AG04450 (cell line): ENCODE measurements at regions not wholly inside any gene's neighbourhood (a gene's known extent, or its start where the extent isn't known, plus 50 kb on each side); places are given as distances from the start of the nearest gene placed in this dataset.
"Not testable (repeated sequence)": the region's sequence is repeated elsewhere in the genome, so short reads cannot be mapped to it uniquely, and the experiment has no call there.

Experiments
- CTCF ChIA-PET: fragments of 300-600, 350-600 bp; formaldehyde crosslinking; extraction: SDS; loops from one replicate; lab custom pipeline; 2022; ENCODE audit warnings: antibody characterized with exemption, inconsistent platforms; lab: Charles Lee
- POLR2A ChIA-PET: fragments of 350-600 bp; formaldehyde crosslinking; extraction: SDS; loops from one replicate; lab custom pipeline; 2021; ENCODE audit warnings: antibody characterized with exemption, inconsistent platforms; lab: Yijun Ruan, JAX
- DNase-seq: peaks from one replicate; pipeline ENCODE4 v3.0.0-alpha.2; 2011; ENCODE audit warnings: low read depth, low spot score
- H3K27ac ChIP-seq: one replicate; pipeline ENCODE4 v1.5.1; 2012; ENCODE audit warnings: low read depth, low read length, control low read depth
- H3K27me3 ChIP-seq: one replicate; pipeline ENCODE4 v1.6.0; 2012; ENCODE audit warnings: low read length; ENCODE audit not compliant: control insufficient read depth, insufficient read depth
- H3K4me3 ChIP-seq: 2 replicates; pipeline ENCODE4 v1.5.1; 2011; ENCODE audit warnings: mild to moderate bottlenecking, low read depth, low read length, control low read depth
- H3K9me3 ChIP-seq: 2 replicates; pipeline ENCODE4 v1.5.1; 2012; ENCODE audit warnings: low read length; ENCODE audit not compliant: control insufficient read depth, insufficient read depth
- CTCF ChIP-seq: IDR thresholded peaks from 2 replicates; pipeline ENCODE4 v1.5.1; 2011; ENCODE audit warnings: low read depth, low read length, control low read depth, inconsistent platforms

GRCh38 chrX:95762716-95763115, 921.9 kb upstream of the DIAPH2 start:
- CTCF ChIA-PET, result interaction anchor here (1.7 kb wide), 1 partner anchor 420 kb away, joined by 7 read pairs; no protein-coding TSS in a partner anchor

DNA sequence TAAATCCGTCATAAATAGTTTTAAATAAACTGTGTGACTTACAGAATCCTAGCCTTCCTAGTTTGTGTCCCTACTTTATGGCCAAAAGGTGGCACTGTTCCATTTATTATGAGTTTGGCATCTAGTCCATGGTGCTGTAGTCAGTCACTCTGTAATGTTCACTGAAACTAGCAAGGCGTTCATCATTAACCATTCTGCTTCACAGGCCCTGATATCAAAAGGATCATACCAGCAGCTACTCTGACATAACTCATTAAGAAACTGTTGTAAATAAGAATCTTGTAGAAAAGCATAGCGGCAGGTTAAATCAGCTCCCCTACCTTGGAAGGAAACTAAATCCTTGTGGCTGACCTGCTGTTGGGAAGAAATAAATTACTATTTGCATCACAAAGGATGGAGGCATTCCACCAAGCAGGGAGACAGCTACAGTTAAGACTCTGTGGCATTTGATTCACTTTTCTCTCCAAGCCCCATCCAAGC, 919.6 kb upstream of the DIAPH2 start:
- H3K27me3 ChIP-seq, result no peaks in the 10 kb centered on the region
- no peak for DNase-seq
- H3K9me3 ChIP-seq, result no peaks in the 10 kb centered on the region
- POLR2A ChIA-PET, result no interaction called here
- H3K4me3 ChIP-seq, result no peak overlapping the region
- no peak overlapping the region for H3K27ac ChIP-seq
- TF ChIP-seq CTCF, result peak; percentile 52
- CTCF ChIA-PET, result interaction anchor here (0.8 to 1.7 kb wide), 3 partner anchors 9 to 417 kb away, joined by 3 to 17 read pairs (median 3); no protein-coding TSS in a partner anchor

More at GRCh38 chrX:95762716-95763115, 921.9 kb upstream of the DIAPH2 start:
- TF ChIP-seq CTCF, result no peak
- H3K27ac ChIP-seq, result no peak overlapping the region
- H3K4me3 ChIP-seq, result no peak overlapping the region
- no peaks in the 10 kb centered on the region for H3K9me3 ChIP-seq
- DNase-seq, result no peak
- POLR2A ChIA-PET, result no interaction called here
- no peaks in the 10 kb centered on the region for H3K27me3 ChIP-seq

DNA sequence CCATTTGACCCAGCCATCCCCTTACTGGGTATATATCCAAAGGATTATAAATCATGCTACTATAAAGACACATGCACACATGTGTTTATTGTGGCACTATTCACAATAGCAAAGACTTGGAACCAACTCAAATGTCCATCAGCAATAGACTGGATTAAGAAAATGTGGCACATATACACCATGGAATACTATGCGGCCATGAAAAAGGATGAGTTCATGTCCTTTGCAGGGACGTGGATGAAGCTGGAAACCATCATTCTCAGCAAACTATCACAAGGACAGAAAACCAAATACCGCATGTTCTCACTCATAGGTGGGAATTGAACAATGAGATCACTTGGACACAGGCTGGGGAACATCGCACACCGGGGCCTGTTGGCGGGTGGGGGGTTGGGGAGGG, 913.4 kb upstream of the DIAPH2 start:
- H3K4me3 ChIP-seq, DNase-seq, H3K27me3 ChIP-seq, H3K27ac ChIP-seq, H3K9me3 ChIP-seq, CTCF ChIA-PET, POLR2A ChIA-PET: not testable (repeated sequence)

GRCh38 chrX:95791876-95792275, 892.8 kb upstream of the DIAPH2 start:
- ChIA-PET CTCF (no interaction called here), POLR2A (no interaction called here)
- TF ChIP-seq CTCF, result no peak
- no peak for DNase-seq
- H3K27ac ChIP-seq, result no peak overlapping the region
- H3K4me3 ChIP-seq, result no peak overlapping the region
- no peaks in the 10 kb centered on the region for H3K27me3 ChIP-seq
- no peaks in the 10 kb centered on the region for H3K9me3 ChIP-seq

DNA sequence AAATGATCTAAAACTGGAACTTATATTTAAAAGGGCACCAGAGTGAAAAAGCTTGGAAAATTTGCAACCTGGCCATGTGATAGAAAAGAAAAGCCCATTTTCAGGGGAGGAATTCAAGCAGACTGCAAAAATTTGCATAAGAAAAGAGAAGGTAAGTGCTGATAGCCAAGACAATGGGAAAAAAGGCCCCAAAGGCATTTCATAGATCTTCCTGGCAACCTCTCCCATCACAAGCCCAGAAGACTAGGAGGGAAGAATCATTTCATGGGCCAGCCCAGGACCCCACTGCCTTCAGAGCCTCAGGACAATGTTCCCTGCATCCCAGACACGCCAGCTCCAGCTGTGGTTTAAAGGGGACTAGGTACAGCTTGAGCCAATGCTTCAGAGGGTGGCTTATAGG, 887.3 kb upstream of the DIAPH2 start:
- Histone ChIP-seq H3K27me3 (no peaks in the 10 kb centered on the region), H3K4me3 (no peak overlapping the region), H3K9me3 (no peaks in the 10 kb centered on the region), H3K27ac (no peak overlapping the region)
- ChIA-PET CTCF (no interaction called here), POLR2A (no interaction called here)
- DNase-seq, result no peak
- TF ChIP-seq CTCF, result no peak
